Stomach smooth muscle (tissue), 2 donors: ENCODE measurements at regions not wholly inside any gene's neighbourhood (a gene's known extent, or its start where the extent isn't known, plus 50 kb on each side); places are given as distances from the start of the nearest gene placed in this dataset.
A peak's percentile ranks its signal among the peaks of the same experiment; 100 is the strongest.

Experiments used
- H3K27ac ChIP-seq: one replicate; pipeline ENCODE4 v1.7.0; 2013; ENCODE audit warnings: mild to moderate bottlenecking, low read length, inconsistent platforms
- H3K27me3 ChIP-seq, 2 donors: one replicate each; pipeline ENCODE4 v1.7.0; 2013; ENCODE audit warnings: low read length in 2 of 2; ENCODE audit not compliant: insufficient read depth in 2 of 2, control insufficient read depth in 1 of 2
- H3K36me3 ChIP-seq, 2 donors: one replicate each; pipeline ENCODE4 v1.7.0; 2013; ENCODE audit warnings: low read length in 2 of 2; ENCODE audit not compliant: control insufficient read depth in 2 of 2, insufficient read depth in 2 of 2
- H3K4me1 ChIP-seq: one replicate; pipeline ENCODE4 v1.7.0; 2013; ENCODE audit warnings: low read length; ENCODE audit not compliant: control insufficient read depth, insufficient read depth
- H3K4me3 ChIP-seq, 2 donors: one replicate each; pipeline ENCODE4 v1.7.0; 2013; ENCODE audit warnings: low read length in 2 of 2
- H3K9ac ChIP-seq, 2 donors: one replicate each; pipeline ENCODE4 v1.7.0; 2013; ENCODE audit warnings: low read length in 2 of 2, mild to moderate bottlenecking in 1 of 2
- H3K9me3 ChIP-seq, 2 donors: one replicate each; pipeline ENCODE4 v1.7.0; 2013; ENCODE audit warnings: low read length in 2 of 2; ENCODE audit not compliant: control insufficient read depth in 2 of 2
- donor health status: healthy.
- donor health status: Pancreatic carcinoma.

- no peak overlapping the region for H3K4me3 ChIP-seq
Measured at GRCh38 chr10:36880898-36881297, 244.5 kb upstream of the ANKRD30A start.

GRCh38 chr10:36872702-36873393 is 252.6 kb upstream of the ANKRD30A start:
- Histone ChIP-seq H3K4me3 (no peak overlapping the region), H3K36me3 (no peaks in the 10 kb centered on the region), H3K9ac (no peak overlapping the region), H3K4me1 (no peaks in the 10 kb centered on the region), H3K27me3 (no peaks in the 10 kb centered on the region), H3K9me3 (no peaks in the 10 kb centered on the region), H3K27ac (no peak overlapping the region)

More at GRCh38 chr10:36880898-36881297, 244.5 kb upstream of the ANKRD30A start:
- H3K27me3 ChIP-seq, result no peaks in the 10 kb centered on the region
- no peaks in the 10 kb centered on the region for H3K9me3 ChIP-seq
- no peak overlapping the region for H3K27ac ChIP-seq
- H3K36me3 ChIP-seq, result no peaks in the 10 kb centered on the region
- no peaks in the 10 kb centered on the region for H3K4me1 ChIP-seq
- no peak overlapping the region for H3K9ac ChIP-seq

- Histone ChIP-seq H3K9ac (no peak overlapping the region), H3K36me3 (no peaks in the 10 kb centered on the region), H3K9me3 (no peaks in the 10 kb centered on the region), H3K4me1 (no peaks in the 10 kb centered on the region), H3K27ac (no peak overlapping the region), H3K4me3 (no peak overlapping the region), H3K27me3 (no peaks in the 10 kb centered on the region)
Measured at GRCh38 chr10:36840788-36841187, 284.6 kb upstream of the ANKRD30A start.

- Histone ChIP-seq H3K27ac (no peak overlapping the region), H3K9ac (no peak overlapping the region), H3K4me3 (no peak overlapping the region), H3K9me3 (no peaks in the 10 kb centered on the region), H3K4me1 (no peaks in the 10 kb centered on the region), H3K36me3 (no peaks in the 10 kb centered on the region), H3K27me3 (no peaks in the 10 kb centered on the region)
Measured at GRCh38 chr10:36837416-36837815, 288.0 kb upstream of the ANKRD30A start.

GRCh38 chr10:36819781-36820180 is 305.6 kb upstream of the ANKRD30A start:
- no peaks in the 10 kb centered on the region for H3K4me1 ChIP-seq

GRCh38 chr10:36817898-36818297 is 307.5 kb upstream of the ANKRD30A start:
- Histone ChIP-seq H3K9me3 (no peaks in the 10 kb centered on the region), H3K4me3 (no peak overlapping the region), H3K36me3 (no peaks in the 10 kb centered on the region), H3K27ac (no peak overlapping the region), H3K4me1 (no peaks in the 10 kb centered on the region), H3K9ac (no peak overlapping the region), H3K27me3 (no peaks in the 10 kb centered on the region)

More at GRCh38 chr10:36819781-36820180, 305.6 kb upstream of the ANKRD30A start:
- H3K4me3 ChIP-seq, result no peak overlapping the region
- no peaks in the 10 kb centered on the region for H3K9me3 ChIP-seq
- no peak overlapping the region for H3K27ac ChIP-seq
- no peak overlapping the region for H3K9ac ChIP-seq
- H3K36me3 ChIP-seq, result no peaks in the 10 kb centered on the region
- no peaks in the 10 kb centered on the region for H3K27me3 ChIP-seq

GRCh38 chr10:36808625-36809362 is 316.6 kb upstream of the ANKRD30A start:
- no peak overlapping the region for H3K9ac ChIP-seq
- no peaks in the 10 kb centered on the region for H3K36me3 ChIP-seq
- no peak overlapping the region for H3K4me3 ChIP-seq
- H3K27me3 ChIP-seq, result no peaks in the 10 kb centered on the region
- no peaks in the 10 kb centered on the region for H3K4me1 ChIP-seq
- no peaks in the 10 kb centered on the region for H3K9me3 ChIP-seq
- H3K27ac ChIP-seq, result no peak overlapping the region

GRCh38 chr10:36803229-36803628 is 322.2 kb upstream of the ANKRD30A start:
- no peaks in the 10 kb centered on the region for H3K36me3 ChIP-seq
- peaks cover 18% of the 10 kb centered on the region for H3K4me1 ChIP-seq
- no peaks in the 10 kb centered on the region for H3K9me3 ChIP-seq
- H3K27ac ChIP-seq, result peak overlapping the region; percentile 56
- H3K9ac ChIP-seq, result no peak overlapping the region
- no peaks in the 10 kb centered on the region for H3K27me3 ChIP-seq
- H3K4me3 ChIP-seq, result peak overlapping the region in 1 of 2 donors; percentile 59

GRCh38 chr10:36802490-36803153 is 322.8 kb upstream of the ANKRD30A start:
- Histone ChIP-seq H3K36me3 (no peaks in the 10 kb centered on the region), H3K27me3 (no peaks in the 10 kb centered on the region), H3K4me1 (peaks cover 18% of the 10 kb centered on the region), H3K27ac (peak overlapping the region; percentile 56), H3K9ac (no peak overlapping the region), H3K9me3 (no peaks in the 10 kb centered on the region), H3K4me3 (peak overlapping the region; percentile 31 to 59)

- Histone ChIP-seq H3K9me3 (no peaks in the 10 kb centered on the region), H3K9ac (peak overlapping the region in 1 of 2 donors; percentile 22), H3K27me3 (no peaks in the 10 kb centered on the region), H3K36me3 (no peaks in the 10 kb centered on the region), H3K4me3 (no peak overlapping the region), H3K4me1 (peaks cover 18% of the 10 kb centered on the region), H3K27ac (peak overlapping the region; percentile 37)
Measured at GRCh38 chr10:36801660-36802059, 323.7 kb upstream of the ANKRD30A start.
